Dendritic cell treated with granulocyte-macrophage colony-stimulating factor and Interleukin-4, amounts not matched to agents 40 ng/mL and 50 ng/mL, for 4 days (primary cell): ENCODE measurements at regions not wholly inside any gene's neighbourhood (a gene's known extent, or its start where the extent isn't known, plus 50 kb on each side); places are given as distances from the start of the nearest gene placed in this dataset.
A peak's percentile ranks its signal among the peaks of the same experiment; 100 is the strongest.
"Not testable (repeated sequence)": the region's sequence is repeated elsewhere in the genome, so short reads cannot be mapped to it uniquely, and the experiment has no call there.

Experiments
- H3K27ac Mint-ChIP-seq: one replicate; pipeline ENCODE4 v1.8.0; 2022; ENCODE audit warnings: mild to moderate bottlenecking, mixed read lengths
- H3K27me3 Mint-ChIP-seq: one replicate; pipeline ENCODE4 v1.8.0; 2022; ENCODE audit warnings: mild to moderate bottlenecking, mixed read lengths
- H3K36me3 Mint-ChIP-seq: one replicate; pipeline ENCODE4 v1.8.0; 2022; ENCODE audit warnings: low read depth, mixed read lengths
- H3K4me1 Mint-ChIP-seq: one replicate; pipeline ENCODE4 v1.8.0; 2022; ENCODE audit warnings: low read depth, mixed read lengths
- H3K4me3 Mint-ChIP-seq: one replicate; pipeline ENCODE4 v1.8.0; 2022; ENCODE audit warnings: mild to moderate bottlenecking, moderate library complexity, mixed read lengths
- H3K9me3 Mint-ChIP-seq: one replicate; pipeline ENCODE4 v1.8.0; 2022; ENCODE audit warnings: mixed read lengths
- intact Hi-C: fragments of 100-400 bp; cut with micrococcal nuclease; formaldehyde crosslinking; loops from one replicate; pipeline ENCODE4 v1.15.0; 2022

DNA sequence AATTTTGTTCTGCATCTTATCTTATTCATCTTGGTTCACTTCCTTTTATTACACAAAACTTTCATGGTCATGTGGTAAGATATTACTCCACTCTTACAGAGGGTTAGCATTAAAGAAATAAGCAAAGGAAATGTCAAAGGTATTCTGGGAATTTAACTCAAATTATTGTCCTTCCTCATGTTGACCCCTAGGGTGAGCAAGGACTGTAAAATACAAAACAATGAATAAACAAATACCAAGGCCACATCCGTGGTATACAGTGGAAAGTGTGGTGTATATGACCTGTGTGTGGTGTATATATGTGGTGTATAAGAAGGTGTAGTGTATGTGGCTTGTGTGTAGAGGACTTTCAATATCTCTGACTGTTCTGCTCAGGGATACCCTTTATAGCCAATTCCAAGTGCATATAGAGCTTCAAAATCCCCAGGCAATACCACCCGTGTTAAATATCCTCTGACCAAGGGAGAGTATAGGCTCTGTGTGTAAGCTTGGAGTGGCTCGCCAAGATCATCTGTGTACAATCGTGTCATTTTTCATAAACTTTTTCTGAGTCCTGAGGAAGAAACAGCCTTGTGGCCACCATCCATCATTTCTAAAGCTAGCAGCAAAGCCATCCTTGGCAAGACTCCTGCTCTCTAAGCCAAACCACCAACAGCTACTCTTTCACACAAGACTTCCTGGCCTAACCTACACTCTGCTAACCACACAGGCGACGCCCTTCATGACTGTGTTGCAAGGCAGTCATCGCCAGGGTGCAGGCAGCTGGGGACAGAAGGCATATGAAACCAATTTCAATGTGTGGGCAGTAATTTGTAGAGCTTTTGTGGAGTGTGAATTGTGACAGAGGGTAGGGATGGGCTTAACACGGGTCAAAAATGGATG, 548.0 kb downstream of the ETS1 start:
- Mint-ChIP-seq H3K27ac (peak overlapping the region; percentile 44), H3K9me3 (no peaks in the 10 kb centered on the region), H3K27me3 (no peaks in the 10 kb centered on the region), H3K4me3 (no peak overlapping the region), H3K4me1 (peaks cover 32% of the 10 kb centered on the region), H3K36me3 (no peaks in the 10 kb centered on the region)
- intact Hi-C loops: loop anchor here (10.0 kb wide), 1 partner anchor 585 kb away; no protein-coding TSS in a partner anchor

DNA sequence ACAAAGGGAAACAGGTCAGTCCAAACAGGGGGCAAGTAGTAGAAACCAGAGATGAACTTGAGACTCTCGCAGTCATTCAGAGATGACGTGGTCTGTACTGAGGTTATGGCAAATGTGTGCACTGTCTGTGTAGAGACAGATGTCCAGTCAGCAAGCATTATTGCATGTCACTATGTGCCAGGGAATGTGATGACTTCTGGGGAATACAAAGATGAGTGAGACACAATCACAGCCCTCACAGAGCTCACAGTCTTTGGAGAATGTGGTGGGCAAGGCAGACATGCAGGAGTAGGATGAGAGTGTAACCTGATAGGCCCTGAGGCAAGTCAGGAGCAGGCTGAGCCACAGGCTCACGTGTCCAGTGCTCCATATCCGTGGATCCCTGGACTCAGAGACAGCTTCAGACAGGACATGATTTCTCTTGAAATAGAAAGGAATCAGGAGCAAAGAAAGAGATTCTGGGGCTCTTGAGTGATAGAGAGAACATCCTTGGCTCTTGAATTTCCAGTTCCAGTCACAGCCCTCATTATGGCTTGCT, 550.7 kb downstream of the ETS1 start:
- Mint-ChIP-seq H3K27ac (no peak overlapping the region), H3K9me3 (no peaks in the 10 kb centered on the region), H3K4me3 (no peak overlapping the region), H3K4me1 (peaks cover 27% of the 10 kb centered on the region), H3K36me3 (no peaks in the 10 kb centered on the region), H3K27me3 (no peaks in the 10 kb centered on the region)
- intact Hi-C loops: loop anchor here (10.0 kb wide), 1 partner anchor 588 kb away; no protein-coding TSS in a partner anchor

GRCh38 chr11:128036006-128036405, 551.4 kb downstream of the ETS1 start:
- no peak overlapping the region for H3K4me3 Mint-ChIP-seq
- intact Hi-C loops: loop anchor here (10.0 kb wide), 1 partner anchor 589 kb away; no protein-coding TSS in a partner anchor
- no peaks in the 10 kb centered on the region for H3K27me3 Mint-ChIP-seq
- peaks cover 27% of the 10 kb centered on the region for H3K4me1 Mint-ChIP-seq
- no peak overlapping the region for H3K27ac Mint-ChIP-seq
- no peaks in the 10 kb centered on the region for H3K36me3 Mint-ChIP-seq
- no peaks in the 10 kb centered on the region for H3K9me3 Mint-ChIP-seq

GRCh38 chr11:128031538-128032134, 555.7 kb downstream of the ETS1 start:
- not testable (repeated sequence) for H3K4me1 Mint-ChIP-seq, H3K9me3 Mint-ChIP-seq, H3K4me3 Mint-ChIP-seq, H3K36me3 Mint-ChIP-seq, H3K27me3 Mint-ChIP-seq, H3K27ac Mint-ChIP-seq
- intact Hi-C loops: loop anchor here (1.0 to 10.0 kb wide), 3 partner anchors 127 to 826 kb away; no protein-coding TSS in a partner anchor

GRCh38 chr11:128029219-128029722, 558.1 kb downstream of the ETS1 start:
- Mint-ChIP-seq H3K36me3 (no peaks in the 10 kb centered on the region), H3K27ac (no peak overlapping the region), H3K4me3 (no peak overlapping the region), H3K27me3 (peaks cover 2% of the 10 kb centered on the region), H3K9me3 (no peaks in the 10 kb centered on the region), H3K4me1 (no peaks in the 10 kb centered on the region)
- intact Hi-C loops: no loop called here

DNA sequence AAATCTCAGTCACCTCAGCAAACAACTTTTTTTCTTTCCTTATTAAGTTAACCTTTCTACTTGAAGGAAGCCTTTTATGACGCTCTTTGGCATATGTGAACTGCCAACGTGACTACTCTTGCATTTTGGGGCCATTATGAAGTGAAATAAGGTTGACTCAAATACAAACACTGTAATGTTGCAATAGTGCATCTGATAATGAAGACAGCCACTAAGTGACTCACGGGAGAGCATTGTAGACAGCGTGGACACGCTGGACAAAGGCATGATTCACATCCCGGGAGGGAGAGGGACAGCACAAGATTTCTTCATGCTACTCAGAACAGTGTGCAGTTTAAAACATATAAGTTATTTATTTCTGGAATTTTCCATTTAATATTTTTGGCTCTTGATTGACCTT, 560.8 kb downstream of the ETS1 start:
- Mint-ChIP-seq H3K27me3 (peaks cover 2% of the 10 kb centered on the region), H3K4me3 (no peak overlapping the region), H3K36me3 (no peaks in the 10 kb centered on the region), H3K27ac (no peak overlapping the region), H3K9me3 (no peaks in the 10 kb centered on the region), H3K4me1 (no peaks in the 10 kb centered on the region)
- intact Hi-C loops: no loop called here

DNA sequence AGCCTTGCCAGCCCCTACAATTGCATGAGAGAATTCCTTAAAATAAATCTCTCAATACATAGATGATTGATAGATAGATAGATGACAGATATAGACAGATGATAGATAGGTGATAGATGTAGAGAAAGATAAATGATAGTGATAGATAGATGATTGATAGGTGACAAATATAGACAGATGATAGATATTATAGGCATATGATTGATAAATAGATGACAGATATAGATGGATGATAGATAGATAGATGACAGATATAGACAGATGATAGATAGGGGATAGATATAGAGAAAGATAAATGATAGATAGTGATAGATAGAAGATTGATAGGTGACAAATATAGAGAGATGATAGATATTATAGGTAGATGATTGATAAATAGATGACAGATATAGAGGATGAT, 564.6 kb downstream of the ETS1 start:
- Mint-ChIP-seq H3K36me3 (no peaks in the 10 kb centered on the region), H3K4me1 (no peaks in the 10 kb centered on the region), H3K27ac (no peak overlapping the region), H3K9me3 (no peaks in the 10 kb centered on the region), H3K27me3 (no peaks in the 10 kb centered on the region), H3K4me3 (no peak overlapping the region)
- intact Hi-C loops: no loop called here

- Mint-ChIP-seq H3K36me3 (no peaks in the 10 kb centered on the region), H3K4me1 (no peaks in the 10 kb centered on the region), H3K27me3 (no peaks in the 10 kb centered on the region), H3K27ac (no peak overlapping the region), H3K4me3 (no peak overlapping the region), H3K9me3 (no peaks in the 10 kb centered on the region)
- intact Hi-C loops: no loop called here
Measured at GRCh38 chr11:128022007-128022368, 565.4 kb downstream of the ETS1 start.

GRCh38 chr11:128021349-128022006, 565.9 kb downstream of the ETS1 start:
- H3K27me3 Mint-ChIP-seq: no peaks in the 10 kb centered on the region
- no peak overlapping the region for H3K4me3 Mint-ChIP-seq
- intact Hi-C loops: no loop called here
- H3K36me3 Mint-ChIP-seq: no peaks in the 10 kb centered on the region
- no peaks in the 10 kb centered on the region for H3K9me3 Mint-ChIP-seq
- H3K27ac Mint-ChIP-seq: no peak overlapping the region
- no peaks in the 10 kb centered on the region for H3K4me1 Mint-ChIP-seq

DNA sequence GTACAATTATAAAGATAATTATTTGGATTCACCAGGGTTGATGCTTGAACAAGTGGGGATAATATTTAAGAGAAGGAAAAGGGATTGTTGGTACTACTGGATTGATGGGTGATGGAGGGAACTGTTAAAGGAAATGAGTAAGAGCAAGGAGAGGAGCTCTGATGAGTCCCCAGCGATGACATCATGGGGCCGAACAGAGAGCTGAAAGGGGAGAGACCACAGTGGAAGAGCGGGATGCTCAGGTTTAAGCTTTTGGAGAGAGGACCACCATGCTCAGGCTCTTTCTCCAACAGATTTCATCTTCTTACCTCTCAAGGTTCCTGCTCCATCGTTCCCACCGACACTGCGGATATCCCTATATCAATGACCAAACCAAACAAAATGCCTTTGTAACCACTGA, 568.7 kb downstream of the ETS1 start:
- Mint-ChIP-seq H3K4me1 (no peaks in the 10 kb centered on the region), H3K4me3 (no peak overlapping the region), H3K27me3 (no peaks in the 10 kb centered on the region), H3K9me3 (no peaks in the 10 kb centered on the region), H3K36me3 (no peaks in the 10 kb centered on the region), H3K27ac (no peak overlapping the region)
- intact Hi-C loops: no loop called here

- H3K4me3 Mint-ChIP-seq: no peak overlapping the region
- H3K27ac Mint-ChIP-seq: no peak overlapping the region
- H3K9me3 Mint-ChIP-seq: peaks cover 29% of the 10 kb centered on the region
- intact Hi-C loops: no loop called here
- no peaks in the 10 kb centered on the region for H3K36me3 Mint-ChIP-seq
- H3K4me1 Mint-ChIP-seq: no peaks in the 10 kb centered on the region
- no peaks in the 10 kb centered on the region for H3K27me3 Mint-ChIP-seq
Measured at GRCh38 chr11:128005562-128005961, 581.8 kb downstream of the ETS1 start.

- no peaks in the 10 kb centered on the region for H3K4me1 Mint-ChIP-seq
- H3K36me3 Mint-ChIP-seq: no peaks in the 10 kb centered on the region
- no peak overlapping the region for H3K27ac Mint-ChIP-seq
- intact Hi-C loops: no loop called here
- H3K4me3 Mint-ChIP-seq: no peak overlapping the region
- H3K9me3 Mint-ChIP-seq: no peaks in the 10 kb centered on the region
- H3K27me3 Mint-ChIP-seq: no peaks in the 10 kb centered on the region
Measured at GRCh38 chr11:127998421-127998820, 588.9 kb downstream of the ETS1 start.

DNA sequence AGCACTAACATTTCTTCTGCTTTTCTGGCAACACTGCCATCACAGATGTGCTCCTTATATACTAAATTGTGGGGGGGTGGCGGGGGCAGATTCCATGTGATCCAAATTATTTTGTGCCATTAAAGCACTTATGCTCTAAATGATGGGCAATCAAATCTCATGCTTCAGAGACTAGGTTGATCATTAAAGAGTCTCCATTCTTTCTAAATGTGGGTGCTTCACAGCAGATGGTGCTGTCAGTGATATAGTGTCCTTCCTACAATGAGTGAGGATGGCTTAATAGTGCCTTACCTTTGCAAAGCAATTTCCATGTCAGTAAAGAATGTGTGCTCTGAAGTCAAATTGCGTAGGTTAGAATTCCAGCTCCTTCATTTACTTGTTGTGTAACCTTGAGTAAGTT, 589.8 kb downstream of the ETS1 start:
- H3K36me3 Mint-ChIP-seq: no peaks in the 10 kb centered on the region
- no peak overlapping the region for H3K27ac Mint-ChIP-seq
- H3K9me3 Mint-ChIP-seq: no peaks in the 10 kb centered on the region
- intact Hi-C loops: no loop called here
- H3K27me3 Mint-ChIP-seq: no peaks in the 10 kb centered on the region
- no peak overlapping the region for H3K4me3 Mint-ChIP-seq
- no peaks in the 10 kb centered on the region for H3K4me1 Mint-ChIP-seq

- Mint-ChIP-seq H3K27ac (no peak overlapping the region), H3K27me3 (no peaks in the 10 kb centered on the region)
Measured at GRCh38 chr11:127996825-127997224, 590.5 kb downstream of the ETS1 start.

More at GRCh38 chr11:127996825-127997224, 590.5 kb downstream of the ETS1 start:
- intact Hi-C loops: no loop called here
- Mint-ChIP-seq H3K9me3 (no peaks in the 10 kb centered on the region), H3K36me3 (no peaks in the 10 kb centered on the region), H3K4me3 (no peak overlapping the region), H3K4me1 (no peaks in the 10 kb centered on the region)
